Dedifferentiated amniotic fluid mesenchymal stem cell (primary cell): ENCODE measurements at regions not wholly inside any gene's neighbourhood (a gene's known extent, or its start where the extent isn't known, plus 50 kb on each side); places are given as distances from the start of the nearest gene placed in this dataset.

Experiments used
- DNase-seq: peaks from one replicate; pipeline ENCODE4 v3.0.0-alpha.2; 2016; ENCODE audit errors: extremely low spot score

DNA sequence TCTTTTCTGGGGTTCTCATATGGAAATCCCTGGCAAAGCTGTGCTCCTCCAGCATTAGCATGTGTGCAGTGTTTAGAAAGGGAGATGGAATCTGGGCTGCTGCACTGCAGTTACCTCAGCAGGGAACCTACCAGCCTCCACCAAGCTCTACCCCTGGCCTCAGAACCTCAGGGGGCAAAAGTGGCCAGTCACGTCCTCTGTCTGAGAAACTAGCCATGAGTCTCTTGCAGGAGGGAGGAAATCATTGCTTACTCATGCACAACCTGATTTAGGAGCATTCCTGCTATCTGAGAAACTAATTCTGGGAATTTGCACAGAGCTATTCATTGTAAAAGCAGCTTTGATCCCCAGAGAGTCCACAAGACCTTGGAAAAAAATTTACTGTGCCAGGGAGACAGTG is 80.6 kb upstream of the IPO9 start:
- peak; percentile 55 for DNase-seq

DNA sequence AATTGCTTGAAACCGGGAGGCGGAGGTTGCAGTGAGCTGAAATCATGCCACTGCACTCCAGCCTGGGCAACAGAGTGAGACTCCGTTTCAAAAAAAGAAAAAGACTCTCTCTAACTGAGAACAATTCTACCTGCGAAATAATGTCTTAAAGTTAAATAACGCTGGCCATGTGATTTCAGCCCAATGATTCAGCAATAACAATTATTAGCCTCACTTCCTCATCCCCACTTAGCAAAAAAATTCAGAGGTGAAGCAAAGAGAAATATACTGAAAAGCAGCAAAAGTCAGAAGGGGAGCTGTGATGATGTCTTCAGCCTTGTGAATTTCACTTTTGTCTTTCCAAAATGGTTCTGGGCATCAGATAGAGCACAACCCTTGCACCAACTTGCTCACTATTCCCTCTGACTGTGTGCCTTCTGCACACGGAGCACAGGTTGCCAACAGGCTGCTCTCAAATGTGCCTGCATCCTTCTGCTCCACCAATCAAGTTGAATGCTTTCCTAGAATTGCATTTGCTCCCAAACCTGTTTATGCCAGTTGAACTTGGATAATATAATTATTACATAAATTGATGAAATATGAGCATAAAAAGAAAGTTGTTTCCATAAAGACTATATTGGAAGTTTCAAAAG is 79.8 kb upstream of the IPO9 start:
- no peak for DNase-seq

DNA sequence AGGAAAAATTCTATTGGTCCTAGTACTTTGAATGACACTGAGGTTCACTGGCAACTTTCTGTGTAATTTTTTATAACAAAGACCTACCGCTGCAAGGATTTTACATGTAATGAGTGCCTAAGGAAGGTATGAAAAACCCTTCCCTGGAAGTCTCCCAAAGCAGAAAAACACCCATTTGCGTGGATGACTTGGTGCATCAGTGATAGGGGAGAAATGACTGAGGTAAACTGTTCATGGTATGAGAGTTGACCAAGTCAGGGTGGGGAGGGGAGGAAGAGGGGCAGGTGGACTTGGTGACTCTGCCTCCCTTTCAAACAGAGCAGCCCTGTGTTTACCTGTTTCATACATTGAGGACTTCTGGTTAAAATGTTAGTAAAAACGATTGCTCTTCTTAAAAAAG is 78.8 kb upstream of the IPO9 start:
- no peak for DNase-seq

DNA sequence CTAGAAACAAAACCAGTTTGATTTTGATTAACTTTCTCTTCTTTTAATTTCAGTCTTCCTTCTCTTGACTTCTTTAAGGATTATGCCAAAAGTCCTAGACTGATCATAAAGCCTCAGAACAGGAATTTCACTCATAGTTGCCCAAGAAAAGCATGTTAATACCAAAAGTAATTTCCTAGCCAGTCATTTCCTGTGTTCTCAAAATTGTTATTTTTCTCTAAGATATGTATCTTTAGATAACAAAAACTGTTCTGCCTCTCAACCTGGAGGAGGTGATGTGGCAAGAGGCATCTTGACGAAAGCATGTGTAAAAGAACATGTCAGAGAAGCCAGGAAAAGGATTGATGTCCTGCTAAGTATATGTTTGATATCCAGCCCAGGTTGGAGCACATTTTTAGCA is 78.0 kb upstream of the IPO9 start:
- peak; percentile 49 for DNase-seq

DNA sequence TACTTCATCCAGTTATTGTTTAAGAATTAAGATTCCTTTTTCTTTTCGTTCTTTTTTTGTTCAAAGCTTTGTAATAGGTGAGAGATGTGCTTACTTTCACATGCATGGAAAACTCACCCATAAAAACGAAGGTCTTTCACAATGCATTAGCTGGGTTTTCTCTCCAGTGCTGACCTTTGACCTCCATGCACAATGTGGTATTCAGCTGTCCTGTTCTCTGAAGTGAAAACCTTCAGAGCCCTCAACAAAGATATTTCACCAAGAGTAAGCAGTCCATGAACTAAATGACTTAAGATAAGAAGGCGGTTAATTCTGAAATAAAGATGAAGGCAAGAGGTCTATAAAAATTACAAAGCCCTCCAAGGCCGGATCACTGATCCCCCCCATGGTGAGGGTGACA is 77.1 kb upstream of the IPO9 start:
- DNase-seq: no peak

DNA sequence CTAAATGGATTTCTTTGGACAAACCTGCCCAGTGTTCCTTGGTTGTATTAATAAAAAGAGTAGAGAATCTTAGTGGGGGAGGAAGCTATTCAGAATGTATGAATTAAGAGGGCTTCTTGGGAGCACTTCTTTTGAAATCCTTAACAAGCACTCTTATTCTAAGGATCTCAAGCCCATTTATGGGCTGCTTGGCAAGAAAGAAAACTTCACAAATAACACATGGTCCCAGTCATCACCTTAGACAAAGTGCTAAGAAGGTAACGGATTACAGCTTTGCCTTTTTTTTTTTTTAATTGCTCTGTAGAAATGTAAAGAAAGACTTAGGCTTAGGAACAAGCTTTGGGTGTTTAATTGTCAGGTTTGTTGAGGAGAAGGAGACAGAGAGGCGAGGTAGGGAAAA is 76.6 kb upstream of the IPO9 start:
- no peak for DNase-seq

DNA sequence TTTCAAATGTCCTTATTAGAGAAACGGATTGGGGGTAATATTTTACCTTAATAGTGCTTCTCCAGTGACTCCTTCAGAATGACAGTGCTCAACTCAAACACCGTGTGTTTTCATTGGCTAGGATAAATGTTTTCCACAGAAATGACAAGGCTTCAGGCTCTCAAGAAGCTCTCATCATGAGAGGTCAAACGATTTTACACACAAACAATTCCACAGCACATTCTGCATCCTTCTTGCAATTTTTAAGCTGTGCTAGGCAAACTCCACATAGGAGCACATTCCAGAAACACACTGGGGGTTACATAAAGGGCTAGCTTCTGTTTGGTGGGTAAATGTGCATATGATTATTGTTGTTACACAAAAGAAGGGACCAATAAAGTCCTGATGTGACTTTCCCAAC is 75.5 kb upstream of the IPO9 start:
- no peak for DNase-seq

DNA sequence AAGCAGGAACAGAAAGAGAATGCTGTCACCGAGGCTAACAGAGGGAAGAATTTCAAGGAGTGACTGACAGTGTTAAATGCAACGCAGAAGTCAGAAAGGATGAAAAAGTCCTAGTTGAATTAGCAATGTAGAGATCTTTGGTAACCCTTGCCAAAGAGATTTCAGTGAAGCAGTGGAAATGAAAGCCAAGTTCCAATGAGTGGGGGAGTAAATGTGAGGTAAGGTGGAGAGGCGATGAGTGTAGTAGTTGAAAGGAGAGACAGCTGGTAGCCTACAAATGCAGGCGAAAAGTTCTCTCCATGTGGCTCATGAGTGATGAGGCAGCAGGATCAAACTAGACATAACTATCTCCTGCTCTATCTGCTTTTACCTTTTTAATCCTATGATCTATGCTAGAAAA is 74.6 kb upstream of the IPO9 start:
- no peak for DNase-seq

DNA sequence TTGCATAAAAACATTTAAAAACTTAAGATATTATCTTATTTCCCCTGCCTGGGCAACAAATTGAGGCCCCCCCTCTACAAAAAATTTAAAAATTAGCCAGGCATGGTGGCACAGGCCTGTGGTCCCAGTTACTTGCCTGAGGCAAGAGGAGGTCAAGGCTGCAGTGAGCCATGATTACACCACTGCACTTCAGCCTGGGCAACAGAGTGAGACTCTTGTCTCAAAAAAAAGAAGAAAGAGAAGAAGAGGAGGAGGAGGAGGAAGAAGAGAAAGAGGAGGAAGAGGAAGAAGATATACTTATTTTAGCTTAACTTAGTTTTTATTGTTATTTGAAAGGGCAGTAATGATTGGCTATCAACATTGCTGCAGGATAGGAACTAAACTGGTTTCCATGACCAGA is 73.8 kb upstream of the IPO9 start:
- DNase-seq: no peak

DNA sequence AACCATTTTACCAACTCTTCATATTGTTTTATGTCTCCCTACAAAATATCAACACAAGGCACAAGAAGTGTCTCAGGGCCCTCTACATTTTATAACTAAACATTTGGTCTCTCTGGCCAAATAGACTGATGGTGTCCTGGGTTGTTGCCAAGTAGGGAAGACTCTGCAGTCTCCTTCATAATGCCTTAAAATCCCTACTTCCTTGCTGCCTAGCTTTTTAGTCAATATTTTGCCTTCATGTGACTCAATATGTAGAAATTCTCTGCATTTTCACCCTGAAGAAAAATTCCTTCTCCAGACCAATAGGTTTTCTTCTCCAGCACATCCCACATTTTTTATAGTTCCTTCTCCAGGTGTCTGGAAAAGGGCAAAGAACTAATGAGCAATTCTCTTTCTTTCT is 72.6 kb upstream of the IPO9 start:
- peak; percentile 68 for DNase-seq

DNA sequence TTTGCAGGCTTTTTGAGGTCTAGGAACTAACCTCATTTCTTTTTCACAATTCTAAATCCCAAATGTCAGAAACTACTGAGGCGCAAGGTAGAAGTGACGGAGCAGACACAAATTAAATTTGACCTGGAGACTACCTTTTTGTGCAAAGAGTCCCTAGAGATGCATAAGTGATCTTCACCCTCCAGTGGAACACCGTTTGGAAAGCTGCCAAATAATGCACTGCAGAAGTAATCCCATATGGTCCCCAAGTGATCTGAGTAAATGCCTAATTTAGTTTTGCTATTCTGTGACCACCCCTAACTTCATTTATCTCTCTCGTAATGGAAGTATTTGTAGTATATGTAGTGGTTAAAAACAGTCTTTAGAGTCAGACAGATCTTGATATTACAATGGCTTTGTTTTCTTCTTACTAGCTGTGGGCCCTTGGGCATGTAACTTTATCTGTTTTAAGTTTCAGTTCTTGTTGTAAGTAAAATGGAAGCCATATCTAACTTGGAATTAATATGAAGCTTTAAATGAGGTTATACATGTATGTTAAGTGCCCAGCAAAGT is 70.4 kb upstream of the IPO9 start:
- no peak for DNase-seq

DNA sequence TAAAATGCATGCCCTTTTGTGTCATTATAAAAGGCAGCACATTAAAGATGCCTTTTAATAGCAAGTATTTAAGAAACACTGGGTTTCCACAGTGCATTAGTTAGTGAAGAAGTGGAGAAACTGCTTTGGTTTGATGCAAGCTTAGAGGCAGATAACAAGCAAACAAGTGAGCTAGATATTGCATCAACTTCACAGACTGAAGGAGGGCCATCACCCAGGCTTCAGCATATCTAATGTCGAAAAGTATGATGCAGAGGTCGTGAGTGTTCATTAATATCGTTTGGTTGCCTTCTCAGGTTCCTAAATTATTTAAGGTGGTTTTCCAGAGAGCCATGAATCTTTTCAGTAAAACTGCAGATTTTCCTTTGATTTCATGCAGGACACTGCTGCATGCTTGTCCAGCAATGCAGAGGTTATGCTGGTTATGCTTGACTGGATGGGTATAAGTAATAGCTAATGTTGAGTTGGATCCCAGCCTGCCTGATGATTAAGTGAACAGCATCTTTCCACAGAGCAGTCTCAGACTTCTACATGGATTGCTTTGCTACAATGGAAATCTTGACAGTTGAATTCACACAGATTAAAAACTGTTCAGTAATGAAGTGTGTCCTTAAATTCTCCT is 69.7 kb upstream of the IPO9 start:
- peak; percentile 51 for DNase-seq

DNA sequence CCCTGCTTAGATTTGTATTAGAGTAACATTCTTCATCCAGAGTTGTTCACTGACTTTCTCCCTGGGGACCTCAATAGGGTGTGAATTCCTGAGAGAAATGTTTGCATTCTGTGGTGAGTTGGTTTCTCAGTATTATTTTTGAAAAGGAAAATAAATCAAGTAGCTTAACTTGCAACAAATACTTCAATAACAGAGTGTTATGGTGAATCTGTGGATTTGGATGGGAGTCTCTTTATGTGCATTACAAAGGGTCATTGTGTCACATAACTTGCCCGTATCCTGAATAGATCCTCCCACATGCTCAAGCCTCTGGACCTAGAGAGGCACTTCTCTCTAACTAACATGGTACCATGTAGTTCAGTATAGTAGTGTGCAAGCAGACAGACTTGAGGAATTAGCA is 68.4 kb upstream of the IPO9 start:
- DNase-seq: no peak

DNA sequence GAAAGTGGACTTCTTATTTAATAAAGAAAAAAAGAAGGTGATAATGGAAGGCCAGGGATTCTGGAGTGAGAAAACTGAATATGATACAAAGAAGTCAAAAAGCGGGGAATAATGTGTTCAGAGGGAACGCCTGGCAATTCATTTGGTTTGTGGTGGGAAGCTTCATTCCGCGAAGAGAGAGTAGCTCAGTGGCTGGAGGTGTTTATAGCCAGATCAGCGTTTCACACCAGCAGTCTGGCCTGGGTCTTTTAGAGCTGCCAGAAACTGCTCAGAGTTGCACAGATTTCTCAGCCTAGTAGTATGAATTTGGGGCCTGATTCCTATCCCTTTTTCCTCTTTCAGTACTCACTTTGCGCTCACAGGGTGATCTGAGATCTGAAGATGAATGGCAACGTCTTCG is 67.8 kb upstream of the IPO9 start:
- no peak for DNase-seq

DNA sequence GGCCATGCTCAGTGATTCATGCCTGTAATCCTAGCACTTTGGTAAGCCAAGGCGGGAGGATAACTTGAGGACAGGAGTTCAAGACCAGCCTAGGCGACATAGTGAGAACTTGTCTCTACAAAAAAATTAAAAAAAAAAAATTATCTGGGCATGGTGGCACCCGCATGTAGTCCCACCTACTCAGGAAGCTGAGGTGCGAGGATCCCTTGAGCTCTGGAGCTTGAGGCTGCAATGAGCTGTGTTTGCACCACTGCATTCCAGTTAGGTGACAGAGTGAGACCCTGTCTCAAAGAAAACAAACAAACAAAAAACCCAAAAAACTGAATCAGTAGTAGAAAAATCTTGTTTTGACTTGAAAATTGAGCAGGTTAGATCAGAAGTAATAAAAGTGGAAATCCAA is 67.1 kb upstream of the IPO9 start:
- no peak for DNase-seq

DNA sequence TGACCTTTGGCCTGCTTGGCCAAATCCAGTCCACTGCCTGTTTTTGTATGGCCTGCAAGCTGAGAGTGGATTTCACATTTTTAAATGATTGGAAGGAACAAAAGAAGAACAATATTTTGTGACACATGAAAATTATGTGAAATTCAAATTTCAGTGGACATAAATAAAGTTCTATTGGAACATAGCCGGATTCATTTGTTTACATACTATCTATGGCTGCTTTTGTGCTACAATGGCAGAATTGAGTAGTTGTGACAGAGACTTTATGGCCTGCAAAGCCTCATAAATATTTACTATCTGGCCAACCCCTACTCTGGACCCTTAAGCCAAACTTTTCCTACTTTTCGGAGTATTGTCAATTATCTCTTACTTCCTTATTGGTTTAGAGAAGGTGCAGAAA is 66.6 kb upstream of the IPO9 start:
- no peak for DNase-seq

DNA sequence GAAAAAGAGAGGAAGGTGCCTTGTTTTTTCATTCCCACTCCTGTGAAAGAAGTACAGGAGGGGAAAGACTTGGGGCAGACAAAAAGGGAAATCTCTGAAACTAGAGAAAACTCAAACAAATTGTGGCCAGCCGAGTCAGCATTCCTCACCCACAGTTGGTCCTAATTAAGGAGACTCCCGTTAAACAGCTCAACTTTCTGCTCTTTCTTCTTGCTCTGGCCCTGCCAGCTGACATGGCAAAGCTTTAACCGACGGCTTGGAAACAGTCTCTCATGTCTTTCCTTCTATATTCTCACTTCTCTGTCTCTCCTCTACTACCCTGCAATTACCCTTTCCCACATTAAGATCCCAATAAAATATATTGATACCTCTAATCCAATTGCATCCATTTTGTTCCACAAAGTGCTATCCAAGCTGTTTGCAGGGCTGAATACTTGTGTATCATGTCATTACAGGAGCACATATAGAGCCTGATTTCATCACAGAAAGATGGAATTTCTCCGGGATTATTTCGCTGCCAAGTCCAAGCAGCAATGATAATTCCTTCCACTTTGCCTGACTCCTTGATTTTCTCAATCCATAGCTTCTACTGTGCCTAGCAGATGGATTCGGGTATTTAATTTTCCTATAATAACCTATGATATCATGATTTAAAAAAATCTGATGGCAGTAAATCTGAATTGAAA is 65.4 kb upstream of the IPO9 start:
- DNase-seq: peak; percentile 67

DNA sequence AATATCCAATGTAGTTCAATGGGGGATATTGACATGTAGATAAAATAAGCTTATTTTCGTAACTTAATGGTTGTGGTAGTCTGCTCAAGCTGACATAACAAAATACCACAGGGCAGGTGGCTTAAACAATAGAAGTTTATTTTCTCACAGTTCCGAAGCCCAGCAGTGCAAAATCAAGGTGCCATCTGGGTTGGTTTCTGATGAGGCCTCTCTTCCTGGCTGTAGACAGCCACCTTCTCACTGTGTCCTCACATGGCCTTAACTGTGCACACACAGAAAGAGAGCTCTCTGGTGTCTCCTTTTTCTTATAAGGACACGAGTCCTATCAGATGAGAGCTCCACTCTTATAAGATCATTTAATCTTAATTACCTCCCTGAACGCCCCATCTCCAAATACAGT is 64.8 kb upstream of the IPO9 start:
- no peak for DNase-seq

DNA sequence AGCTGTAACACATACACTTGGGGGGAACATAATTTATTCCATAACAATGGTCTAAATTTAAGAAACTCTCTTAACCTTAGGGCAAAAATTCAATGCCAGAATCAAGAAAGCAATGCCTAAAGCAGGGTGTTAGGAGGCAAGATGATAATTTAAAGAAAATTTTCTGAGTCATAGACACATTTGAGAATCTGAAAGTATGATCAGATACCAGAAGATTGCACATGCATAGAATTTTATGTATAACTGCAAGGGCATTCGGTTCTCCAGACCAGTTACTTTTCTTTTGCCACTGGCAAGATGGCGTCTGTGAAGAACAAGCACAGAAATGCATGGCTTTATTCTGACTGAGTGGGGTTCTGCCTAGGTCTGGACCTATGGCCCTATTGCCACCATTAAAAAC is 64.4 kb upstream of the IPO9 start:
- no peak for DNase-seq

DNA sequence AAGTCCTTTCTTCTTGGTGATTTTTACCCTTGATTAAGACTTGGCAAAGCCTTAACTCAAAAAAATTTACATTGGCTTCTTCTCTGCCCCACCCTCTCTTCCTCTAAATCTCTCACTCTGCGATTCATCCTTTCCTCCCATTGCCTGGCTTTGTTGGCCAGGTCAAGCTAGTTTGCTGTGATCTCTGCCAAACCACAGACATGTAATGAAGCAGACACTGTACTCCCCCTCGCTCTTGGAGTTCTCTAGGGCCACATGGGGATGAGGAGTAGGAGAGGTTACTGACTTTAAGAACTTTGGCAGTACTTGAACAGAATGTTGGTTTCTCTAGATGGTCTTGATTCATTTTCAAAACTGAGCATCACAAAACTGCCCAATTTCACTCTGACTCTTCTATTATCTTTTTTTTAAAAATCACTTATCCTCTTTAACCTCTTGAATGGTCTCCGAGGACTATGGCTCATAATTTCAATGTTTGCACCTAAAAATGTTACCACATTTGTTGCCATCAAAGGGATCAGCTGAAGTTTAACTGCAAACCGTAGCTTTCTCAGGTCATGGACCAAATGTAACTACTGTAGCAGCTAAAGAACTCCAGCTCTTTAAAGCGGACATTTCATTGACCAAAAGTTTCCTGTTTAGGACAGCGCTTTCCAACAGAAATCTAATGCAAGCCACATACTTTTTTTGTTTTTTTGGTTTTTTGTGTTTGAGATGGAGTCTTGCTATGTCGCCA is 62.7 kb upstream of the IPO9 start:
- peak; percentile 80 for DNase-seq

DNA sequence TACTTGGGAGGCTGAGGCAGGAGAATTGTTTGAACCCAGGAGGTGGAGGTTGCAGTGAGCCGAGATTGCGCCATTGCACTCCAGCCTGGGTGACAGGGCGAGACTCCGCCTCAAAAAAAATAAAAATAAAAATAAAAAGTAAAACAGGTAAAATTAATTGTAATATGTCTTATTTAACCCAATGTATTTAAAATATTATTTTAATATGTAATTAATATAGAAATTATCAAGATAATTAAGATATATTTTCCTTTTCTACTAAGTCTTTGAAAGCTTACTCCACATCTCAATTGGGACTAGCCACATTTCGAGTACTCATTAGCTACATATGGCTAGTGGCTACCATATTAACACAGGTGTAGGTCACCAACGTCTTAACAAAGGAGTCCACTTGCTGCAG is 61.6 kb upstream of the IPO9 start:
- DNase-seq: no peak

DNA sequence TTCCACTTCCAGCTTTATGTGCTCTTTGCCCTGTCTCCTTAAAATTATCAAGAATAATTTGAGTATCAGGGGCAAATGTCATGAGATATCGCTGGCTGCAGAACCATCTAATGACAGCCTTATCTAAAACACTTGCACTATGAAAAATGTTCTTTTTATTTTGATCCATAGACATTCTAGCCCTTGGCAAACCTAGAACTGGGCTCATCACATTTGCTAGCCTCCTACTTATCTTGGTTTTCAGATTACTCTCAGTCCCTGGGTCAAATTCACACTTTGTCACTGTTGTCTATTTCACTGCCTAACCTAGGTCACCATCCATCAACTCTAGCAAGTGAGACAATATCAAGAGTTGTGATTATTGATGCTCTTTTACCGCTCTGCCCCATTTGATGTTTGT is 59.9 kb upstream of the IPO9 start:
- DNase-seq: no peak

DNA sequence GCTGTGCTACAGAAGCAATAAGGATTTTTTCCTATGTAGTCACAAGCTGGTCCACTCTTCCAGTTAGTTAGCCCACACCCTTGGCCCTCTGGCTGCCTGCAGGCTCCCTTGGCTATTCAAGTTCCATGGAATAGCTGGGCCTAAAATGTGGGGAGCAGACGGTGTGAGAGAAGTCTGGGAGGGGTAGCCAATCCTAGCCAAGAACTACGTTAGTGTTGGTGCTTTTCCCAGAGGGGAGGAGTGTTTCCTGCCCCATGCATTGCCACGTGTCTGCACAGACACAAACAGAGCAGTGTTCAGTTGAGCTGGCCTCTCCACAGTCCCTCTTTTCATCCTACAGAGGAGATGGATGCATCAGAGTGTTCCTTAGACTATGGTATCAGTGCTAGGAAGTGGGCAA is 59.0 kb upstream of the IPO9 start:
- peak; percentile 74 for DNase-seq
